ENCODE measurements at regions not wholly inside any gene's neighbourhood (a gene's known extent, or its start where the extent isn't known, plus 50 kb on each side); places are given as distances from the start of the nearest gene placed in this dataset.

DNA sequence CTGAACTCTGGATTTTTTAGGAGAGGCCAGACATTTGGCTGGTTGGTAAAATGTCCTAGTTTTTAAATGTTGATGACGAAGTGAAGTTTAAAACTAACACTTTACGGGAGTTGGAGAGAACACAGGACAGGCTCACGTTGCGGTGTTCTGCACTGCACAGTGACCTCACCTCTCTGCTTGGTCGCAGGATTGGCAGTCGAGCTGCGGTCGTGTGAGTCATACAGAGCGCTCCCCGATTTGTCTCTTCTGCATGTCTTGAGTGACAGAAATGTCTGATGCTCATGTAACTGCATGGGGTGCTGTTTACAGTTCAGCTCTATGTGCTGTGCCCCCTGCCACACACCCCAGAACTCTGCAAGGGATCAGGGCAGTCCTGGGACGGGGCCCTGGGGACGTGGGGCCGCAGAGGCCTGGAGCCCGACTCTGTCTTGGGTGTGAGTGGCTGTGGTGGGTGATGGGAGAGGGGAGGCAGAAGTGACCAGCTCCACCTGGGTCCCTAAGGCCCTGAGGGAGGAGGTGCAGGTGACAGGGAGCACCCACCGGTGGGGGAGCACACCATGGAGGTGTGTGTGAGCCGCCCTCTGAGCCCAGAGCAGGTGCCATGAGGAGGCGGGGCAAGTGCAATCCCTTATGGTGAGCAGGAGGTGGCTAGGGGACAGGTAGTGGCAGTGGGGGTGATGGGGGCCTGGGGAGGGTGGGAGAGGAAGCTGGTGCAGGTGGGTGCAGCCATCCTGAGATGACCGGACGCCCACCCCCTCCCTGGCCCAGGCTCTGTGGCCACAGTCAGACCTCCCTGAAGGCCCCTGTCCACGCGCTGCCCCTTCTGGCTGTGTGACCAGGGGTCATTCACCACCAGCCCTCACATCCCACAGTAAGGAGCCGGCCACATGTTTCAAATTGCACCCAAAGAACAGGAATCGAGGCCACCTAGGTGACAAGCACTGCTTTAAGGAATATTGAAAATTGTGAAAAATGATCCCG lies 77.9 kb upstream of the ADRA2C start:
- intact Hi-C loops (cut with DNase I), result no loop called here
- no peak for ATAC-seq (ENCODE audit: poor library complexity)
- no peak for DNase-seq

DNA sequence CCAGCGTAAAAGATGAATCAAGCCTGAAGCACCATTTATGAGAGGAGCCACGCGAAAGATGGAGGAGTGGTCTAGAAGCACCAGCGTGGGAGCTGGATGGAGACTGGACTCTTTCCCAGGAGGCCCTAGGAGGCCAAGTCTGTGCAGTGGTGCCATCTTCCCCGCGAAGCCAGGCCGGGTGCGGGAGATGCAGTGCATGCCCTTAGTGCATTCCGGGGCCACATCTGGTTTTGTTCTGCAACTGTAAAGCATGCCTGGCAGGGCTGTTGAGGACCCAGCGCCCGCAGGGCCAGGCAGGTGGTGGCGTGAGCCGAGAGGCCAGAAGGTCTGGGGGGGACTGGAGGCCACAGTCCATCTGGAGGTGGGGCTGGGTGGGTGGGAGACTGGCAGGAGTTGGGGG lies 78.6 kb upstream of the ADRA2C start:
- intact Hi-C loops (cut with DNase I), result no loop called here

DNA sequence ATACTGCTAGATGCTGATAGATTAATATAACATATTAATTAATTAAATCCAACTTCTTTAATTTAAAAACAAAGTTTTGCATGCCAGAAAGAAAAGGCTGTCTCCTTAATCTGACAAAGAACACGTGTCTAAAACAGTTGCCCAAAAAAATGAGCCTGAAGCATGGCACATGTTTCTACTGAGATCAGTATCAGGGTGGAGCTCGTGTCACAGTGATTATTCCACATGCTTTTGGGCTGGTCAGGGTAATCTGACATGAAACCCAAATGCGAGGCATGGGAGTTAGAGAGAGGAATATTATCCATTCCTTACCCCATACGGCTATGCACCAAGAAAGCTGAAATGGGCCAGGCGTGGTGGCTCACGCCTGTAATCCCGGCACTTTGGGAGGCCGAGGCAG lies 79.4 kb upstream of the ADRA2C start:
- DNase-seq (no peak), ATAC-seq (ENCODE audit: poor library complexity) (no peak)
- intact Hi-C loops (cut with DNase I), result no loop called here

More for the DNA sequence above, 78.6 kb upstream of the ADRA2C start:
- DNase-seq, result no peak
- no peak for ATAC-seq (ENCODE audit: poor library complexity)

DNA sequence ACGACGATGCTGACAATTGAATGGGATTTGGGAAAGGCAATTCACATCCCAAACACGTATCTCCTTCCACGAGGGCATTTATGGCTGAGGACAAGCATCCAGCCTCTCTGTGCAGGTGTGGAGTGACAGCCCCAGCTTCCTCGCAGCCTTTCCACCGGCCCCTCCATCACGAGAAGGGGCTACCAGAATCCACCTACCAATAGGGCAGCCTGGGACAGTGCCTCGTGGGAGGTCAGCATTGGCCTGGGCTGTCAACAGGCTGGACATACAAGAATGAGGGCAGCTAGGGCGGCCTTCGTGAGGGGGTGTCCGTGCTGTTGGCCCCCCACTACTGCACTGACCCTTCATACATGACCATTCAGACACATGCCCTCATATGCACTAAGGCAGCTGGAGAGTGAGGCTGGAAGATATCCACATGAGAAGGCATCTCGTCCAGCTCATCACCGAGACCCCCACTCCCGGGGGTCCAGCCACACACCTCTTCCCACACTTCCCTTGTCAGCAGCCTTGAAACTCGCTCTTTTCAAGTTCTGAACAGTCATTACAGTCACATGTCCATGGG lies 81.0 kb upstream of the ADRA2C start:
- no peak for DNase-seq
- intact Hi-C loops (cut with DNase I), result no loop called here
- ATAC-seq (ENCODE audit: poor library complexity), result no peak

DNA sequence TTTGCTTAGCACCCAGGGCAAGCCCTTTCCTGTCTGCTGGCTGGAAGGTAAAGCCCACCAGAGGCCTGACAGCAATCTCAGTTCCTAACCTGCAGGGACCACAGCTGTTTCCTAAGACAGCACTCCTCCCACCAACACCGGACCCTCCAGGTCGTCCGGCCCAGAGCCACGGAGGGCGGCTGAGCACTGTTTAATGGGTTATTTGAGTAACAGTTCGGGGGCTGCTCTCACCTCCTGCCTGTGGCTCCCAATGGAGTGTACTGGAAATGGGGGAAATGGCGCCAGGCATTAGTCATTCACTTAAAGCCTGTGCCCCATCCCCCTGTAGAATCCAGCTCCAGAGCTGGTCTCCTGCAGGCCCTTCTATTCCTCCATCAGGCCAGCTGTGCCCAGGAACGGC lies 81.6 kb upstream of the ADRA2C start:
- intact Hi-C loops (cut with DNase I), result no loop called here
- no peak for ATAC-seq (ENCODE audit: poor library complexity)

DNA sequence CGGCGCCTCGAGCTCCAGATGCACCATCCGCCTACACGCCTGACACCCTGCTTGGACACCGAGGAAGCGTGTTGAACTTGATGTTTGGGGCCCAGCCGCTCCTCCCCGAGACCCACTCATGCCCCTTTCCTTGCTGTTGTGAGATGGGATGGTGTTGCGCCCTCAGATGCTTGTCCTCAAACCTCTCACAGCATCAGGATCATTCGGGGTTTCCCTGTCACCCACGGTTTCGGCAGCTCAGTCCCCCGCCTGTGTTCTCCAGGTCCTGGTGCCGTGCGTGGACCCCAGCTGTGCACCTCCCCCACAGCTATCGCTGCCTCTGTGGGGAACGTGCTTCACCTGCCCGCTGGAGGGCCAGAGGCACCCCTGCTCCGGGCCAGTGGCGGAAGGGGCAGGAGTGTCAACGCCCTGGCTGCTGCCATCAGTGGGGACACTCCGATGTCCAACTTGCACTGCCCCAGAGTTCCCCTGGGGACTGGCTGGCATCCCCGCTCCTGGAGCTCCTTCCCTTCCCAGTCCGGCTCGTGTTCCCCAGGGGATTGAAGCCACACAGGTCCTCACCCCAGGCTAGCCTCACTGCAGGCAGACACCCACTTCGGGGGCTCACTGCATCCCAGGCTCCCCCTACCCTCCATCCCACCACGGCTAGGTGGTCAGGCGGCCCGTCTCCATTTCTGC lies 82.3 kb upstream of the ADRA2C start:
- ATAC-seq (ENCODE audit: poor library complexity), result no peak
- DNase-seq, result no peak
- intact Hi-C loops (cut with DNase I), result no loop called here

More for the DNA sequence above, 81.6 kb upstream of the ADRA2C start:
- DNase-seq, result no peak

DNA sequence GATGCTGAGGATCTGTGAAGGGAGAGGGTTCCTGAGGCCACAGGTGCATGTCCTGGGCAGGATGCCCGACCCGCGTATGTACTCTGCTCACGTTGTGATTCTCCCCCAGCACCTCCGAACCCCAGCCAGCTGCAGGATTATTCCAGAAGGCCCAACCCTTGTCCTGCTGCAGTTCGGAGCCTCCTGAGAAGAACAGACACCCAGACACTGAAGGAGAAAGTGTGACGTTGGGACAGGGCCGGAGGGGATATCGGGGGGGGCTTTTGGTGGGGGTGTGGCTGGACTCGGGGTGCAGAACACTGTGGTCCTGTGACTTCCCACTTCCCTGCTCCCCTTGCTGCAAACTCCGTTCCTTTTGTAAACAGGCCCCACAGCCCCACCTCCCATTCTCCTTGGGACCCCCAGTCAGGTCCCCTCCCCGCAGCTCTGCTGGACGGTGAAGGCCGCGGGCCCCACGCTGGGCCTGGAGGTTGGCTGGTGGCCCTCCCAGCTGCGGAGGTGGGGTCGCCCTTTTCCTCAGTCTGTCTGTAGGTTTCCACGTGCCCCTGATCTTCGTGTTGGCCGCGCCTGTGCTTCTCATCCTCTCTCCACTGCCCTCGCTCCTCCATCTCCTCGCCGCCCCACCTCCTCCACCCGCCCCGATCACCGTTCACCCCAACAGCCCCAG lies 83.0 kb upstream of the ADRA2C start:
- intact Hi-C loops (cut with DNase I), result no loop called here
- DNase-seq, result no peak

DNA sequence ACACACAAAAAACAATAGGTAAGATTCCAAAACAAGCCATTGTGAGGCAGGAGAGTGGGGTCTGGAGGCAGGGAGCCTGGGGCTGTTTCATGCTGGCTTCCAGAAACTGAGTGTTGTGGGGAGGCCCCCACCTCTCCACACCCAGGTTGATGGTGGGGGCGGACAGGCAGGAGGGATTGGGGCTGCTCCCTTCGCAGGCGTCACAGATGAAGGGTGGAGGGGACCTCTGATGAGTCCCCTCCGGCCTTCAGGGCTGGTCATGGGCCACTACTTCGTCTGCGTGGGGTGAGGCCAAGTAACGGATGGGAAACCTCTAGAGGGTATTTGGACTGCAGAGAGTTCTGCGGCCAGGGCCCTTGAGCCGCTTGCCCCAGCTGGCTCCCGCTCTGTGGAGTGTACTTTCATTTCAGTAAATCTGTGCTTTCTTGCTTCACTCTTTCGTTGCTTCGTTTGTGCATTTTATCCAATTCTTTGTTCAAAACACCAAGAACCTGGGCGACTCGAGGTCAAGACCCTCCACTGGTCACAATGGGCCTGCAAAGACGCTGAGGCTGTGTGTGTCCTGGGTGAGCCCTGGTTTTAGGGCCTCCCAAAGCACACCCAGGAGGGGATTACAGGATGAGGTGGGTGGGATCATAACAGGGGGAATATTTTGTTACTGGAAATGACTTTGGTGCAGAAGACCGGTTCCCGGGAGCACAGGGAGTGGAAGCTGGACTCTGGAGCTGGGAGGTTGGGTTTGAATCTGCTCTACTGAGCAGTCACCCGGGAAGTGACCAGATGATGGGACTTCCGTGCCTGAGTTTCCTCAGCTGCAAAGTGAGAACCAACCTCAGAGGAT lies 83.7 kb upstream of the ADRA2C start:
- DNase-seq (no peak), ATAC-seq (ENCODE audit: poor library complexity) (no peak)
- intact Hi-C loops (cut with DNase I), result no loop called here

More for the DNA sequence above, 83.0 kb upstream of the ADRA2C start:
- no peak for ATAC-seq (ENCODE audit: poor library complexity)

DNA sequence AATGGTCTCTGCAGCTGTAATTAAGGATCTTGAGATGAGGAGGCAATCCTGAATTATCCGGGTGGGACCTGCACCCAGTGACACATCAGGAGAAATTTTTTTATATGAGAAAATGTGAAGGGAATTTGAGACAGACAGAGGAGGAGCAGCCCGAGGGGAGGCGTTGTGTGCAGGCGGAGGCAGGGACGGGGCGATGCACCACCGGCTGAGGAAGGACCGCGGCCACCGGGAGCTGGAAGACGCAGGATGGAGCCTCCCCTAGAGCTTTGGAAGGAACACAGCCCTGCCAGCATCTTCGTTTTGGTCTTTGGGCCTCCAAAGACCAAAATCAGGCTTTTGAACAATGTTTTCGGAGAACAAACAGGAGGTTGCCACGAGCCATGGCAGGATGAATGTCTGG lies 85.0 kb upstream of the ADRA2C start:
- DNase-seq (no peak), ATAC-seq (ENCODE audit: poor library complexity) (no peak)
- intact Hi-C loops (cut with DNase I), result no loop called here

DNA sequence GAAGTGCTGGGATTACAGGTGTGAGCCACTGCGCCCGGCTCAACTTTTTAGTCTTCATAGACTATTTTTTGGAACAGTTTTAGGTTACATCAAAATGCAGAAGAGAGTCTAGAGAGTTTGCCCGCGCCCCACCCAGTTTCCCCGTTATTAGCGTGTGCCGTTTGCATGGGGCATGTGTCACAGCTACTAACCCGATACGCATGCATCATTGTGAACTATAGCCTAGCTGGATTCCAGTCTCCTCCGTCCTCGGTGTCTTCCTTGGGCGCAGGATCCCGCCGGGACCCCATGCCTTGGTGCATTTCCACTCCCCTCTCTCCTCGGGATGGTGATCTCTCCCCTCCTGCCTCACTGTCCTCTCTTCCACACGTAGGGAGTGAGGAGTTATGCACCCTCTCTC lies 85.5 kb upstream of the ADRA2C start:
- intact Hi-C loops (cut with DNase I), result no loop called here
- no peak for DNase-seq
- no peak for ATAC-seq (ENCODE audit: poor library complexity)

DNA sequence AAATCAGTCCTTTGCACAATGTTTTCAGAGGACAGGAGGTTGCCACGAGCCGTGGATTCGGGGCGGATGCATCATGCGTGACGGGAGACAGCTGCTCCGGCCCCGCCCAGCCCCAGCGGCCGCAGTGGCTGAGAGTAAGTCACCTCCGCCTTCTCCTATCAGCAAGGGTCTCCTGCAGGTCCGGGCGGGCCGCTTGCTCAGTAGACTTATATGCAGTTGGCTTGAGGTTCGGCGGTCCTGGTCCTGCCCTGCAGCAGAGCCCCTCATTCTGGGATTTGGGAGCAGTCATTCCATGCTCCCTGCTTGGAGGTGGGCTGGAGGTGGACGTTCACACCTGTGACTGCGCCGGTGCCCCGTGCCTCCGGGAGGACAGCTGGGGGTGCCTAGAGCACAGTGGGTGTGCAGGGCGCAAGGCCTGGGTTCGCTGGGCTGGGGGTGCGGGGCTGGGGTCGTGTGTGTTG lies 86.3 kb upstream of the ADRA2C start:
- DNase-seq (no peak), ATAC-seq (ENCODE audit: poor library complexity) (no peak)
- intact Hi-C loops (cut with DNase I), result no loop called here

DNA sequence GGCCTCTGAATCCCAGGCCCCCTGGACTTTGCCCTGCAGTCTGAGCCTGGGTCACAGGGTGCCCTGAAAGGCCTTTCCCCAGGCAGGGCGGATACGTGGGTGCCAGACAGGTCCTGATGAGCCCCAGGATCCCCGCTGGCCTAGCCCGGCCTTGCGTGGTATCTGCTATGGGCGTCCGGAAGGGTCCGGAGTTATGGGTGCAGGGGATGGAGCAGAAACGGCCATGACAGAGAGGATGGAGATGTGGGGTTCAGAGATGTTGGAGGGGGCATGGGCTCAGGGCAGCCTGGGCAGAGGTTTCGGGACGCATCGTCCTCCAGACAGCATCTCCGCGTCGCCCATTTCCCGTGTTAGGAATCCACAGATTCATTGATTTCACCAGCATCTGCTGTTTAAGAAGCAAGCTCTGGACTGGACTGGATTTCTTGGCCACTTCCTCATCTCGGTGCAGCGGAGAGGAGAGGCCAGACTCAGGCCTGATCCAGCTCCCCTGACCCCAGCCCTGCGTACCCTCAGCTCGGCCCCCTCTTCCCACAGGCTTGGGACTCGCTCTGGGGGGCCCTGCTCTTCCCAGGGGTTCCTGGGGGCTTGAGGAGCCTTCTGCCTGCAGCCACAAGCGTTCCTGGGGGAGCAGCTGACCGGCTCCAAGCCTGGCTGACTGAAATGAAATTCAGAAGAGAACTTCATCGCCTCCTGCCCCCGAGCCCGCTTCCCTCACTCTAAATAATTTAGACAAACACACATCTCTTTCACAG lies 86.9 kb upstream of the ADRA2C start:
- intact Hi-C loops (cut with DNase I), result no loop called here
- no peak for DNase-seq
- ATAC-seq (ENCODE audit: poor library complexity), result no peak

DNA sequence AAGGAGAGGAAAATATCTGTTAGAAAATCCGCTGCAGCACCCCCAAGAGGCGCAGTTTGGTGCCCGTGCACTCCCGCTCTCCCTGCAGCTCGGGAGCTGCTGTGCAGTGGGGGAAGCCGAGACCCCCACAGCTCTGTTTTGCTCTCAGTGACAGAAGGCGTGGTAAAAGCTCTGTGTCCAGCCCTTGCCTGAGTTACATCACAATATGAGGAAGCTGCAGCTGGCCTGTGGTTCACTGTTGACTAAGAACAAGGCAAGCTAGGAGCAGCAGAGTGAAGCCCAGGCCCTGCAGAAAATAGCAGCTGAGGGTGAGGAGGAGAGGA lies 88.5 kb upstream of the ADRA2C start:
- ATAC-seq (ENCODE audit: poor library complexity) (no peak), DNase-seq (no peak)
- intact Hi-C loops (cut with DNase I), result no loop called here

DNA sequence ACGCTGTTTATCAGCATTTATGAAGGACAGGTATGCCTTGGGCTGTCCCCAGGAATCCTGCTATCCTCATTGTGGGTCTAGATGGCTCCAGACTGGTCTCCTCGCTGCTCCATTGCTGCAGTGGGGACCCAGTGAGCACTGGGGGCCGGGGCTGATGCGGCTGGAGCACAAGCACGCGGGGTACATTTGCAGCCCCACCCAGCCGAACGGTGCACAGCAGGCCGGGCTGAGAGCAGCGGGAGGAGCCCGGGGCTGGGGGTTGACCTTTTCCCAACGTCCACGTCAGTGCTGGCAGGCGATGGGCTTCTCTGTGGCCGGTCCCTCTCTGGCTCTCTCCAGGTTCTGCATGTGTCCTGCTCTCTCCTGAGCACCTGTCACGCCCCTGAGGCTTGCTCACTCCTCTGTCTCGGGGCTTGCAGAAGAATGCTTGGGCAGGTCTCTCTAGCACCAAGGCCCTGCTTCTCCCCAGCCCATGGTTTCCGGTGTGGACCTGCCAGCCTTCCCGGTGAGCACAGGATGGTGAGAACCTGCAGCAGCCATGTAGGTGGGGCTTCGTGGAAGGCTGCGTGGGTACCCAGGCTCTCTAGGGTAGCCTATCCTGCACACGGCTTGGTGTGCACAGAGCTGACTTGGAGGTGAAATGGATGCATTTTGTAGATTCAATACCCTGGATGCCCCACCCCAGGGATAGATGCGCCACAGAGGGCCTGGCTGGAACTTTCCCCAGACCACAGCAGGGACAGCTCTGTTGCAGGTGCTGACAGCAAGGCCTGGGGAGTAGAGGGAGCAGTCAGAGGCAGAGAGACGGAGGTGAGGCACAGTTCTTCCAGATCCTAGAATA lies 89.1 kb upstream of the ADRA2C start:
- peak; percentile 10 for DNase-seq
- ATAC-seq (ENCODE audit: poor library complexity), result no peak
- intact Hi-C loops (cut with DNase I), result no loop called here

DNA sequence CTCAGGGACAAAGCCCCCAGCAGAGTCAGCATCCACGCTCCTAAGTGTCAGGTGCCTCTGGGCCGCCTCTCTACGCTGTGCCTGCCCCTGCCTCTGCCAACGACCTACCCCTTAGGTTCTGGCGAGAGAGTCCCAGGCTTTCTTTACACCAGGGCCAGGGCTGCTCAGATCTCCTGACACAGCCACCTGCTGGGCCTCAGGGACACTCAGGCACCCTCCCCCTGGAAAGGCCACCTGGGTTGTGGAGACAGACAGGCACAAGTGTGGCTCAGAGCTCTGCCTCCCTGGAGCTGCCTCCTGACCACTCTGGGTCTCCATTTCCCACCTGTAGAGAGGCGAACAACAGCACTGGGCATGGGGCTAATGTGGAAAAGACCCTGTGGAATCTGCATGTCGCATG lies 90.0 kb upstream of the ADRA2C start:
- intact Hi-C loops (cut with DNase I), result no loop called here
- DNase-seq (no peak), ATAC-seq (ENCODE audit: poor library complexity) (no peak)

DNA sequence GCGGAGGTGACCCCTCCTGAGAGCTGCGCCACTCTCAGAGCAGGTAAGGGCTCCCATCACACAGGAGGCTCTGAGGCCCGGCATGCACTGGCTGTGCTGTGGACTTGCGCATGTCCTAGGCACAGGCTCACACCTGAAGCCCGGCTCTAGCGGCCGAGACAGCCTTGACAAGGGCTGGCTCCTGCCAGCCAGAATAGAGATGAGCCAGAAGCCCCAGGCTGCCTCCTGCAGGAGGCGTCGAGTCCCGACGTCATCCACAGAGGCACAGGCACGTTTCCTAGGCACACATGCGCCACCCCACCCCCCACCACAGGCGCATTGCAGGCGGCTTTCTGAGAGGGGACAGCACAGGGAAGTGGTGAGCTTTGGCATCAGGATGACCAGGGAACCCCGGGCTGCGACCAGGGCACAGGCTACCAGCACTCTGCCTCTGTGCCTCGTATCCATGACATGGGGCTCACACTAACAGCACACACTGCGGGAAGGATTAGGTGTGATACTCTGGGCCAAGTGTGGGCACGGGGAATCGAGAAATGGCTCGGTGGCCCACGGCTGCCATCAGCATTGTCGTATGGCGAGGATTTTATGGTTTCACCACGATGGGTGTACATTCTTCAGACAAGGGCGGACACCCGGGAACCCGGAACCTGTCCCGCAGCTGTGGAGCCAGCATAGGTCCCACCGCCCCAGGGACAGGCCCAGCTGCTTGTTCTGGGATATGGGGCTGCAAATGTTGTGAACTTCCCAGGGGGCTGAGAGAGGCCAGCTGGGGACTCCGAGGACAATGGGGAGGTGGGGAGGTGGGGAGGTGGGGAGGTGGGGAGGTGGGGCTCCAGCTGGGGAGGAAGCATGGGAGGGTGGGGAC lies 90.7 kb upstream of the ADRA2C start:
- intact Hi-C loops (cut with DNase I), result no loop called here
- DNase-seq, result no peak

More for the DNA sequence above, 90.7 kb upstream of the ADRA2C start:
- no peak for ATAC-seq (ENCODE audit: poor library complexity)

All from Right ventricle myocardium superior (tissue), 1 donor.